Stomach (tissue), 8 donors: ENCODE measurements at regions not wholly inside any gene's neighbourhood (a gene's known extent, or its start where the extent isn't known, plus 50 kb on each side); places are given as distances from the start of the nearest gene placed in this dataset.

Source experiments
- DNase-seq, 2 donors: peaks; one replicate each; pipeline versions ENCODE4 v3.0.0 to v3.0.0-alpha.2; 2013 to 2019
- H3K27ac ChIP-seq, 5 donors: fragments of 200-600 bp in 4 of 5; sonication (generic) in 4 of 5; one replicate each; pipeline ENCODE4 v1.5.1; 2013 to 2019; ENCODE audit warnings: mild to moderate bottlenecking in 1 of 5, moderate library complexity in 1 of 5
- H3K27me3 ChIP-seq, 3 donors: fragments of 200-600 bp; sonication (generic); one replicate each; pipeline ENCODE4 v1.5.1; 2017 to 2019; ENCODE audit warnings: mixed run types in 1 of 3
- H3K36me3 ChIP-seq, 4 donors: fragments of 200-600 bp; sonication (generic); 1 replicate in 3 of 4; 2 replicates in 1 of 4; pipeline ENCODE4 v1.5.1; 2016 to 2019
- H3K4me1 ChIP-seq, 4 donors: fragments of 200-600 bp; sonication (generic); one replicate each; pipeline ENCODE4 v1.5.1; 2016 to 2019
- H3K4me3 ChIP-seq, 4 donors: fragments of 200-600 bp; sonication (generic) in 3 of 4; one replicate each; pipeline ENCODE4 v1.5.1; 2016 to 2019; ENCODE audit warnings: mild to moderate bottlenecking in 1 of 4
- H3K9me3 ChIP-seq, 4 donors: fragments of 200-600 bp; sonication (generic); one replicate each; pipeline ENCODE4 v1.5.1; 2016 to 2019
- CTCF ChIP-seq, 7 experiments: fragments of 450-650 bp in 4 of 7; fragments of 200-600 bp in 3 of 7; sonication (generic) in 3 of 7; IDR thresholded peaks; one replicate each; pipeline ENCODE4 v1.5.1; 2016 to 2019; ENCODE audit warnings: antibody characterized with exemption in 7 of 7, control low read depth in 2 of 7, mild to moderate bottlenecking in 1 of 7
- EP300 ChIP-seq: sonication (generic); formaldehyde crosslinking; IDR thresholded peaks from one replicate; pipeline ENCODE4 v1.6.1; 2017; ENCODE audit warnings: antibody characterized with exemption
- POLR2A ChIP-seq, 4 donors: fragments of 450-650 bp; IDR thresholded peaks; one replicate each; pipeline ENCODE4 v1.6.1; 2016; ENCODE audit warnings: antibody characterized with exemption in 4 of 4, control low read depth in 2 of 4, mild to moderate bottlenecking in 1 of 4, moderate library complexity in 1 of 4
- POLR2AphosphoS5 ChIP-seq, 3 donors: sonication (generic); formaldehyde crosslinking; IDR thresholded peaks; one replicate each; pipeline ENCODE4 v1.6.1; 2016; ENCODE audit warnings: antibody characterized with exemption in 3 of 3
- WGBS, 5 donors: extraction: QIAGEN DNeasy Blood & Tissue Kit in 3 of 5; methylation state at CpG; one replicate each; pipeline versions ENCODE4 v1.1.5 to v1.1.7; 2013 to 2018; 5-methylcytosine and 5-hydroxymethylcytosine counted together
- intact Hi-C: fragments of 100-400 bp; cut with DNase I; formaldehyde crosslinking; loops from one replicate; pipeline ENCODE4 v1.15.1; 2023; ENCODE audit warnings: low total_unique reads
- donor health status: healthy with polysubstance abuse.
- donor health status: Bipolar disorder and iron deficiency.
- donor health status: healthy.

GRCh38 chr3:127139601-127140500, 53.1 kb upstream of the PRR23E start:
- 88 to 92% (median 90%) methylated on average over 15 to 17 of the region's 17 CpGs for WGBS, 5 donors

GRCh38 chr3:127140501-127141460, 52.1 kb upstream of the PRR23E start:
- Histone ChIP-seq H3K9me3 (no peaks in the 10 kb centered on the region), H3K4me1 (peaks cover 8 to 43% (median 26%) of the 10 kb centered on the region in 4 donors), H3K4me3 (no peak overlapping the region), H3K27me3 (peaks cover 0 to 16% (median 4%) of the 10 kb centered on the region in 3 donors), H3K27ac (peak overlapping the region in 1 of 5 donors; percentile 53), H3K36me3 (no peaks in the 10 kb centered on the region)
- TF ChIP-seq EP300, result no peak
- TF ChIP-seq POLR2A (IDR thresholded peaks at IDR 0.05), result no peak
- no peak for TF ChIP-seq POLR2AphosphoS5 (IDR thresholded peaks at IDR 0.05)
- TF ChIP-seq CTCF (IDR thresholded peaks at IDR 0.05), result no peak
- 86 to 95% (median 89%) methylated on average over 12 to 18 of the region's 18 CpGs for WGBS, 5 donors
- no peak for DNase-seq
- intact Hi-C loops, result no loop called here

More at GRCh38 chr3:127139601-127140500, 53.1 kb upstream of the PRR23E start:
- H3K27me3 ChIP-seq, result peaks cover 0 to 25% (median 13%) of the 10 kb centered on the region in 3 donors
- peak in 1 of 2 donors; percentile 29 for DNase-seq
- TF ChIP-seq POLR2A (IDR thresholded peaks at IDR 0.05) (no peak), EP300 (no peak)
- H3K4me3 ChIP-seq, result no peak overlapping the region
- intact Hi-C loops, result no loop called here
- H3K36me3 ChIP-seq, result no peaks in the 10 kb centered on the region
- peaks cover 13 to 53% (median 35%) of the 10 kb centered on the region in 4 donors for H3K4me1 ChIP-seq
- no peaks in the 10 kb centered on the region for H3K9me3 ChIP-seq
- H3K27ac ChIP-seq, result no peak overlapping the region

- no peaks in the 10 kb centered on the region for H3K9me3 ChIP-seq
- peaks cover 0 to 3% (median 0%) of the 10 kb centered on the region in 3 donors for H3K27me3 ChIP-seq
- H3K27ac ChIP-seq, result peak overlapping the region in 3 of 5 donors; percentile 43 to 57 (median 53)
- TF ChIP-seq CTCF (IDR thresholded peaks at IDR 0.05) (no peak), POLR2AphosphoS5 (IDR thresholded peaks at IDR 0.05) (peak in 2 of 3 donors; percentile 77 to 91), POLR2A (IDR thresholded peaks at IDR 0.05) (no peak), EP300 (no peak)
- no peaks in the 10 kb centered on the region for H3K36me3 ChIP-seq
- peak; percentile 88 to 91 for DNase-seq
- peaks cover 8 to 40% (median 21%) of the 10 kb centered on the region in 4 donors for H3K4me1 ChIP-seq
- intact Hi-C loops, result no loop called here
- WGBS, 5 donors, result 22 to 40% (median 30%) methylated on average over 19 of the region's 19 CpGs
- no peak overlapping the region for H3K4me3 ChIP-seq
These were observed 50.8 kb upstream of the PRR23E start for GRCh38 chr3:127141921-127142730.
